ENCODE measurements at regions not wholly inside any gene's neighbourhood (a gene's known extent, or its start where the extent isn't known, plus 50 kb on each side); places are given as distances from the start of the nearest gene placed in this dataset.
"Not testable (repeated sequence)": the region's sequence is repeated elsewhere in the genome, so short reads cannot be mapped to it uniquely, and the experiment has no call there.

DNA sequence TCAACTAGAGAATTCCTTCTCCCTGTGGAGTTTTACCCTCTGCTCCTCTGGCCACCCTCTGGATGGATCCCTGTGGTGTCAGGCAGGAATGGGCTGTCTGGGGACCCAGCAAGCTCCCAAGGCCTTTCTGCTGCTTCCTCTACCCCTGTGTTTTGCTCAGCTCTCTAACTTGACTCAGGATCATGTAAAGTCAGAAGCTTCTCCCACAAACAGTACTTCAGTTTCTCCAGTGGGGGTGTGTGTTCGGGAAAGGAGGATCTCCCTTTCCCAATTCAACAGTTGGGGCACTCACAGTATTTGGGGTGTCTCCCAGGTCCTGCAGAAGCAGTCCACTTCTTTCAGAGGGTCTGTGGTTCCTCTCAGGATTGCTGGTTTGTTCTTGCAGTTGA is 162.4 kb upstream of the NUDT4 start:
- no peak for DNase-seq

GRCh38 chr12:93219947-93220346 is 157.8 kb upstream of the NUDT4 start:
- DNase-seq = no peak

DNA sequence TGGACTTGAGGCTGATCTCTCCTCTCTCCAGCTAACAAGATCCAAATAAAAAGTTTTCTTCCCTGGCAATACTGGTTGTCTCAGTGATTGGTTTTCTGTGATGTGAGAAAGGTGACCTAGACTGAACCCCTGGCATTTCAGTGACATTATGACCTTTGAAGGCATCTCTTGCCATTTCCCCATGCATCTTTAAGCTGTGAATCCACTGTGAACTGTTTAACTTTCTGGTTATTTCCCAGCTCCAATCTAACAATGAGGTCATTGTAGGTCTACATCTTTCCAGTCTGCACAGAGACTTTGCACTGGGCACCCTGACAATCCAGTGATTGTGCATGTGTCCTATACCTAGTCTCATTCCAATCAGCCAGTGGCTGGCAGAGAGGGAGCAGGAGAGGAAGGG is 155.9 kb upstream of the NUDT4 start:
- no peak for DNase-seq

- no peak for DNase-seq
These were observed 154.0 kb upstream of the NUDT4 start for GRCh38 chr12:93223440-93224426.

DNA sequence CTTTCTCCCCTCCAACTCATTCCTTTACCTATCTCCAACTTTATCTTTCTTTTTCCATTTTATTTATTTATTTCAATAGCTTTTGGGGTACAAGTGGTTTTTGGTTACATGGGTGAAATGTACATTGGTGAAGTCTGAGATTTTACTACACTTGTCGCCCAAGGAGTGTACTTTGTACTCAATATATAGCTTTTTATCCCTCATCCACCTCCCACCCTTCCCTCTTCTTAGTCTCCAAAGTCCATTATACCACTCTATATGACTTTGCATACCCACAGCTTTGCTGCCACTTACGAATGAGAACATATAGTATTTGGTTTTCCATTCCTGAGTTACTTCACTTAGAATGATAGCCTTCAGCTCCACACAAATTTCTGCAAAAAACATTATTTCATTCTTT is 152.6 kb upstream of the NUDT4 start:
- DNase-seq = no peak

DNA sequence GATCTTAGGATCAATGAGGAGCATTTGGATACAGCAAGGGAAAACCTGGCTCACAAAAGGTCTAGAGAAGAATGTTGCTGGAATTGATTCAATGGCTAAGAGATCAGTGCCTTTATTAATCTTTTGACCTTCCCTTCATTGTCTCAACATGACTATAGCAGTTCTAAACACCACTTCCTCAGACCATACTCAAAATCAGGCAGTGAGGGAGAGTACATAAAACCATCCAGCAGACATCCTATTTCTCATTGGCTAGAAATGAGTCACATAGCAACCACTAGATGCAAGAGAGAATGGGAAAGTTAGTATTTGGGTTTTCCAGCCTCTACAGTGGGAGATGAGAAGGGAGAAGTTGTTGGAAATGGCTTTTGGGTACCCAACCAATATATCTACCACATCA is 151.4 kb upstream of the NUDT4 start:
- DNase-seq = no peak

- no peak for DNase-seq
These were observed 148.0 kb upstream of the NUDT4 start for GRCh38 chr12:93229494-93230325.

DNA sequence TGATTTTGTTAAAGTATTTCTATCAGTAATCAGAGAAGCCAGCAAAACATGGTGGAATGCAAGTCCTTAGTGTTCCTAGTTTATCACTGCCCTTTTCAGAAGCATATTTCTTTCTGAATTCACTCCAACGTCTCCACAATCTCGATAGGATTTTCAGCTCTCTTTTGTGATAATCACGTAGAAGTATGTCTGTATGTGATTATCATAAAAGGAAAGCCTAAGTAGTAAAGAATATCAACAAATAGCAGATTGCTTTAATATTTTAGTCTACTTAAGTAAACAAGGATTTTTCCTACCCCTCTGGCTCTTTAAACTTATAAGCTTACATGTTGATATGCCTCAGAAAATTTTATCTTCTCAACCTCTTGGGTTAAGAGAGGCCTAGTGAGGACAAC is 147.4 kb upstream of the NUDT4 start:
- DNase-seq = no peak

DNA sequence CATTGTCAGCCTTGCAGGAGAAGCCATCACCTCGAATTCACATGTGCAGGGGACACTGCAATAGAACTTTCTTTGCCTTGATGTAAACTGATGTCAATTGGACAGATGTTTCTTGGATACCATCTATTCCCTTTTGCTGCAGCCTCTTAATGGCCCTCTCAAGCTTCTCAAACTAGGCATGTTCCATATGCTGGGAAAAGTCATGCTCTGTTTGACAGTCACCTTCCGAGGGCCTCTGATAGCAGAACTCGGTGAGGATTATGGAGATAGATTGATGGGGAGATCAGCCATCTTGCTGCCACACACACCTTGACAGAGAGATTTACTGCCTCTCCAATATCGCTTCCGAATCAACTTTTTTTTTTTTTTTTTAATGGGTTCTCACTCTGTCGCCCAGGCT is 145.8 kb upstream of the NUDT4 start:
- no peak for DNase-seq

GRCh38 chr12:93234641-93235040 is 143.1 kb upstream of the NUDT4 start:
- no peak for DNase-seq

- DNase-seq = no peak
These were observed 141.8 kb upstream of the NUDT4 start for GRCh38 chr12:93235881-93236280.

GRCh38 chr12:93237235-93237915 is 140.3 kb upstream of the NUDT4 start:
- DNase-seq = no peak

DNA sequence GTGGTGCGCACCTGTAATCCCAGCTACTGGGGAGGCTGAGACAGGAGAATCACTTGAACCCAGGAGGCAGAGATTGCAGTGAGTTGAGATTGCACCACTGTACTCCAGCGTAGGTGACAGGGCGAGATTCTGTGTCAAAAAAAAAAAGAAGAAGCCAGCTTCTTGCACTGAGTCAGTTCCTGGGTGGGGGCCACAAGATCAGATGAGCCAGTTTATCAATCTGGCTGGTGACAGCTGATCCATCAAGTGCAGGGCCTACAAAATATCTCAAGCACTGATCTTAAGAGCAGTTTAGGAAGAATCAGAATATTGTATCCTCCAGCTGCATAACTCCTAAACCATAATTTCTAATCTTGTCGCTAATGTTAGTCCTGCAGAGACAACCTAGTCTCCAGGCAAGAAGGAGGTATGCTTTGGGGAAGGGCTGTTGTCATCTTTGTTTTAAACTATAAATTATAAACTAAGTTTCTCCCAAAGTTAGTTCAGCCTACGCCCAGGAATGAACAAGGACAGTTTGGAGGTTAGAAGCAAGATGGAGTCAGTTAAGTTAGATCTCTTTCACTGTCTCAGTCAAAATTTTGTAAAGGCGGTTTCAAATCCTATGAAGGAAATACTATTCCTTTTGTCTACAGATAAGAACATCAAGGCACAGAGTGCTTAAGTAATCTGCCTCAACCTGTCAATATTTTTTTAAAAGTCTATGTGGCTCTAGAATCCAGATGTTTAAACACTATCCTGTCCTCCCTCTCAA is 139.0 kb upstream of the NUDT4 start:
- DNase-seq = not testable (repeated sequence)

GRCh38 chr12:93239789-93240188 is 137.9 kb upstream of the NUDT4 start:
- not testable (repeated sequence) for DNase-seq

DNA sequence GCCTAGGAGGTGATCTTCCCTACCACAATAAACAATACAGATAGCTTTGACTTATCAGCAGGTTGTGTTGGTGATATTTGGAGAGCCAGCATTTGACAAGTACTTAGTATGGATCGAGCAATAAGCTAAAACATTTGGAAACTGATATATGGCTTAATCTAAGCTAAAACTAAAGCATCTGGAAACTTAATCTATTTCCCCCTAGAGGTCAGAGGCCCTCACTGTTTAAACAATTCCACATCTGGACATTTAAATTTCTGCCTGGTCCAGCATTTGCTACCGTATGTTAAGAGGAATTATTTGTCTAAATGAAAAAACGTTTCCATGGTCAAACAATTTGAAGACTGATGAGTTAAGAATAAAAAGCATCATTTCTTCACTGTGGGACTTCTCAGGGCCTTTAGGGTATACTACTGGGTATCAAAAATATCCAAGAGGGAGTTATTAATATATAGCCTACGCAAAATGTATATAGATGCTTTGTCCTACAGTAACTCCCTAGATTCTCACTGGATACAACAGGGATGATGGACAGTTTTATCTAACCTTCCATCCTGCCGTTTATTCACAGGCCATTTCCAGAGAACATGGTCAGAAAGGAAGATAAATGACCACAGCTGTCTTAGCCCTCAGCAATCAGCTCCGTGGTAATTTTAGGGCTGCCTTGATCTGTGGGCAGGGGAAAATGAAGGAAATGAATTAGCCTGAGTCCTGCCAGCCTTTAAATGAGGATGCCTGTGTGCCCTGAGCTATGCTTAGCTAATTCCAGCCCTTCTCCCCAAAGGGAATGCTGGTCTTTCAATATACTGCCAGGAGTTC is 135.4 kb upstream of the NUDT4 start:
- no peak for DNase-seq

DNA sequence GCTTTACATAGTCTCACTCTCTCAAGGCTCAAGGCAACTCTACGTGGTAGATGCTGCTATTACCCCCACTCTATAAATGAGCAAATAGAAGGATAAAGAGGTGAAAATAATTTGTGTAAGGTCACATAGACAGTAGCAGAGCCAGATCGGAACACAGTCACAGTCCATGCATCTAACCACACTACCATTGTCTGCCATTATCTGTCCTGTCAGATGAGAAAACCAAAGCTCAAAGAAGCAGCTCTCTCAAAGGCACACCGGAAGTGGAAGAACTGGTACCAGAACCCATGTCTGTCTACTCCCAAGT is 134.4 kb upstream of the NUDT4 start:
- DNase-seq = no peak

DNA sequence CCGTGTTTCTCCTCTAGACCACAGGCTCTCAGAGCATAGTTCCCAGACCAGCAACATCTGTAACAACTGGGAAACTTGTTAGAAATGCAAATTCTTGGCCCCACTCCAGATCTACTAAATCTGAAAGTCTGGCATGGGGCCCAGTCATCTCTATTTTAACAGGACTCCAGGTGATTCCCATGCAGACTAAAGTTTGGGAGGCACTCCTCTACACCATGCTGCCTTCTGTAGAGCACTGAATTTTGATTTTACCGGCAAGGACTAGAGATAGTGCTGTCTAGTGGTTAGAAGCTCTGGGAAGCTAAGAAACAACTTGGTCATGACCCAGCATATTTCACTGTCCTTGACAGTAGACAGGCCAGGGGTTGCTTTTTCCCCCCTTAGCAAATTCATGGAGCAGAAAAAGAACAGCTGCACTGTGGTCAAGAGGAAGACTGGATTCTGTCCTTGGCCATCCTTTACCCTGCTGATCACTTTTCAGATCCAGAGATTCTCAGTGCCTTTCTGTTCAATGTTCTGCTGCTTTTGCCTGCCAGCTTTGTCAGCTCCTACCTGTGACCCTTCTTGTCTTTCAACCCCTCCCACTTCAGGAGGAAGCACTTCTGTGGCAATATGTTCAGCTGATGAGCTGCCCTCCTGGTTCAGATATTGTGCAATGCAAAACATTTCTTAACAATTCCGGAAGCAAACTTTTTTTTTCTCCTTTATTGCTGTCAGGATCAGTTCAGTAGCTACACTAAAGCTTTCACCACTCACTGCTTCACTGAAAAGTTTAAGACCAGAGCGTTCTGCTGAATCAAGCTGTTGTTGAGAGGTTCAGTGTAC is 133.8 kb upstream of the NUDT4 start:
- no peak for DNase-seq

DNA sequence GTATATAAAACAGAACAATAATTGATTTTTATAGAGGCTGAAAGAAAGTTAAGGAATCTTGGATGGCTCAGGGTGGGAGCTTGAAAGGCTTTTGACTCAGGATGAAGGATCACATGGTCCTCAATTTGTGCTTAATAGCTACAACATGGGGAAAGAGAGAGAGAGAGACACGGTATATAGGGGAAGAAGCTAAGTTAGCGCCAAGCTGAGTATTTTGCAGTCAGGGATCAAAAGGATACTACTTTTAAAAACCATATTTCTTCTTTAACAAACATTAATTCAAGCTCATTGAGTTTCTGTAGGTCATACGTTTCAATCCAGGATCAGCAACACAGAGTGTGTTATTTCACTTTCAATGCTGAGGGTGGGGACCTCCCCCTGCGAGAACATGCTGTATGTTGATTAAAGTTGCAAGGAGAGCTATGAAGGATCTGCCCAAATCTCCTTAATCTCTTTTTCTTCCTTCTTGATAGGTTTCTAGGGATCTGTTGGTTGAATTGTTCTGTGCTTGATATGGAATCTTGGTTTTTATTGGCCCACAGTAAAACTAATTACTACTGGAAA is 133.1 kb upstream of the NUDT4 start:
- no peak for DNase-seq

- no peak for DNase-seq
These were observed 132.2 kb upstream of the NUDT4 start for GRCh38 chr12:93245543-93245942.

All from occipital lobe (tissue), 1 donor.